Loucy (cell line): ENCODE measurements at regions not wholly inside any gene's neighbourhood (a gene's known extent, or its start where the extent isn't known, plus 50 kb on each side); places are given as distances from the start of the nearest gene placed in this dataset.
"Not testable (repeated sequence)": the region's sequence is repeated elsewhere in the genome, so short reads cannot be mapped to it uniquely, and the experiment has no call there.

ENCODE experiments used
- H2AFZ ChIP-seq: fragments of 200-600 bp; sonication (generic); 2 replicates; pipeline ENCODE4 v1.6.0; 2016; ENCODE audit warnings: antibody characterized with exemption, mild to moderate bottlenecking, low read length, moderate library complexity
- H3F3A ChIP-seq: fragments of 200-600 bp; 2 replicates; pipeline ENCODE4 v1.6.0; 2016; ENCODE audit warnings: antibody characterized with exemption, low read depth, mild to moderate bottlenecking
- H3K27me3 ChIP-seq: fragments of 200-600 bp; sonication (generic); 2 replicates; pipeline ENCODE4 v1.6.1; 2014; ENCODE audit warnings: low read length, mild to moderate bottlenecking; ENCODE audit not compliant: insufficient read depth, poor library complexity, severe bottlenecking
- H3K36me3 ChIP-seq: fragments of 200-600 bp; sonication (generic); 2 replicates; pipeline ENCODE4 v1.6.1; 2016; ENCODE audit warnings: low read length; ENCODE audit not compliant: insufficient read depth
- H3K4me1 ChIP-seq: fragments of 200-600 bp; sonication (generic); 2 replicates; pipeline ENCODE4 v1.5.1; 2014; ENCODE audit warnings: low read length, mild to moderate bottlenecking; ENCODE audit not compliant: insufficient read depth, poor library complexity, severe bottlenecking
- H3K4me2 ChIP-seq: fragments of 200-600 bp; sonication (generic); 2 replicates; pipeline ENCODE4 v1.6.0; 2014; ENCODE audit warnings: antibody characterized with exemption, low read length, low read depth, mild to moderate bottlenecking; ENCODE audit not compliant: poor library complexity, severe bottlenecking
- H3K4me3 ChIP-seq: fragments of 200-600 bp; sonication (generic); 2 replicates; pipeline ENCODE4 v1.5.1; 2014; ENCODE audit warnings: low read length, mild to moderate bottlenecking, mixed read lengths; ENCODE audit not compliant: poor library complexity, severe bottlenecking
- H3K79me2 ChIP-seq: fragments of 200-600 bp; sonication (generic); 2 replicates; pipeline ENCODE4 v1.6.1; 2014; ENCODE audit warnings: low read length; ENCODE audit not compliant: insufficient read depth
- H3K9ac ChIP-seq: fragments of 200-600 bp; sonication (generic); 2 replicates; pipeline ENCODE4 v1.6.0; 2014; ENCODE audit warnings: mild to moderate bottlenecking, low read depth, low read length, moderate library complexity; ENCODE audit not compliant: poor library complexity, severe bottlenecking
- H3K9me2 ChIP-seq: fragments of 200-600 bp; sonication (generic); replicated peaks from 2 replicates; pipeline ENCODE4 v1.6.1; 2016; ENCODE audit warnings: low read depth, low read length, mixed read lengths
- H3K9me3 ChIP-seq: fragments of 200-600 bp; sonication (generic); 2 replicates; pipeline ENCODE4 v1.6.1; 2014; ENCODE audit warnings: mild to moderate bottlenecking, antibody characterized with exemption, low read length, low read depth; ENCODE audit not compliant: insufficient read depth
- H4K20me1 ChIP-seq: fragments of 200-600 bp; sonication (generic); 2 replicates; pipeline ENCODE4 v1.6.0; 2014; ENCODE audit warnings: antibody characterized with exemption, low read length, mild to moderate bottlenecking; ENCODE audit not compliant: insufficient read depth, poor library complexity, severe bottlenecking
- EZH2phosphoT487 ChIP-seq: fragments of 200-600 bp; IDR thresholded peaks from 2 replicates; pipeline ENCODE4 v1.6.1; 2018; ENCODE audit warnings: antibody characterized with exemption, mild to moderate bottlenecking, moderate library complexity, borderline replicate concordance
- TF ChIP-seq, protein P1 (sequence below): fragments of 200-600 bp; sonication (generic); conservative IDR thresholded peaks from 2 replicates; pipeline ENCODE4 v1.5.1; 2014; ENCODE audit warnings: mild to moderate bottlenecking, antibody characterized with exemption, low read length

DNA sequence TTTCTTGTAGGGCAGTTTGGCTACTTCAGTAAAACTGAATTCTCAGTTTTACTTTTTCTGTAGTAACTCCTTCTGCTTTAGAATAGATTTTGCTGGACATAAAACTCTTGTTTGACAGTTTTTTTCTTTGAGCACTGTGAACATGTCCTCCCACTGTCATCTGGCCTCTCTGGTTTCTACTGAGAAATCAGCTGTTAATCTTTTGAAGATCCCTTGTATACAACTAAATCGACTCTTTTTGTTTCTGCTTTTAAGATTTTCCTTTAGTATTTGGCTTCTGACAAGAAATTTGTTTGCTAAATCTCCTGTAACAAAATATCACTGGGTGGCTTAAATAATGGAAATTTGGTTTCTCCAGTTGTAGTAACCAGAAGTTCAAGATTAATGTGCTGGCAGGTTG is 570.9 kb upstream of the RAB6C start:
- Histone ChIP-seq H3K4me3 (no peak overlapping the region), H3K27me3 (no peaks in the 10 kb centered on the region), H3F3A (no peaks in the 10 kb centered on the region), H3K79me2 (no peaks in the 10 kb centered on the region), H3K4me1 (no peaks in the 10 kb centered on the region), H3K36me3 (no peaks in the 10 kb centered on the region), H3K4me2 (no peak overlapping the region), H3K9me2 (no peaks in the 10 kb centered on the region), H3K9ac (no peak overlapping the region), H3K9me3 (no peaks in the 10 kb centered on the region), H4K20me1 (no peaks in the 10 kb centered on the region), H2AFZ (no peak overlapping the region)
- TF ChIP-seq, protein P1, sequence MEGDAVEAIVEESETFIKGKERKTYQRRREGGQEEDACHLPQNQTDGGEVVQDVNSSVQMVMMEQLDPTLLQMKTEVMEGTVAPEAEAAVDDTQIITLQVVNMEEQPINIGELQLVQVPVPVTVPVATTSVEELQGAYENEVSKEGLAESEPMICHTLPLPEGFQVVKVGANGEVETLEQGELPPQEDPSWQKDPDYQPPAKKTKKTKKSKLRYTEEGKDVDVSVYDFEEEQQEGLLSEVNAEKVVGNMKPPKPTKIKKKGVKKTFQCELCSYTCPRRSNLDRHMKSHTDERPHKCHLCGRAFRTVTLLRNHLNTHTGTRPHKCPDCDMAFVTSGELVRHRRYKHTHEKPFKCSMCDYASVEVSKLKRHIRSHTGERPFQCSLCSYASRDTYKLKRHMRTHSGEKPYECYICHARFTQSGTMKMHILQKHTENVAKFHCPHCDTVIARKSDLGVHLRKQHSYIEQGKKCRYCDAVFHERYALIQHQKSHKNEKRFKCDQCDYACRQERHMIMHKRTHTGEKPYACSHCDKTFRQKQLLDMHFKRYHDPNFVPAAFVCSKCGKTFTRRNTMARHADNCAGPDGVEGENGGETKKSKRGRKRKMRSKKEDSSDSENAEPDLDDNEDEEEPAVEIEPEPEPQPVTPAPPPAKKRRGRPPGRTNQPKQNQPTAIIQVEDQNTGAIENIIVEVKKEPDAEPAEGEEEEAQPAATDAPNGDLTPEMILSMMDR, result no peak
- TF ChIP-seq EZH2phosphoT487, result no peak

GRCh38 chr2:129417041-129417440 is 562.4 kb upstream of the RAB6C start:
- not testable (repeated sequence) for H3K4me2 ChIP-seq, H3K9me3 ChIP-seq, H3K79me2 ChIP-seq, H3F3A ChIP-seq, H3K27me3 ChIP-seq, H3K9ac ChIP-seq, H2AFZ ChIP-seq, H4K20me1 ChIP-seq, H3K36me3 ChIP-seq, H3K9me2 ChIP-seq, H3K4me1 ChIP-seq, H3K4me3 ChIP-seq

- Histone ChIP-seq H3K36me3 (no peaks in the 10 kb centered on the region), H3F3A (no peaks in the 10 kb centered on the region), H3K4me3 (no peak overlapping the region), H3K9me2 (no peaks in the 10 kb centered on the region), H3K4me2 (no peak overlapping the region), H4K20me1 (no peaks in the 10 kb centered on the region), H3K9ac (no peak overlapping the region), H3K27me3 (peaks cover 6% of the 10 kb centered on the region), H3K4me1 (no peaks in the 10 kb centered on the region), H2AFZ (no peak overlapping the region), H3K9me3 (no peaks in the 10 kb centered on the region), H3K79me2 (no peaks in the 10 kb centered on the region)
- TF ChIP-seq EZH2phosphoT487, result no peak
- TF ChIP-seq, protein P1, result no peak
These were observed 557.4 kb upstream of the RAB6C start for GRCh38 chr2:129422028-129422427.

DNA sequence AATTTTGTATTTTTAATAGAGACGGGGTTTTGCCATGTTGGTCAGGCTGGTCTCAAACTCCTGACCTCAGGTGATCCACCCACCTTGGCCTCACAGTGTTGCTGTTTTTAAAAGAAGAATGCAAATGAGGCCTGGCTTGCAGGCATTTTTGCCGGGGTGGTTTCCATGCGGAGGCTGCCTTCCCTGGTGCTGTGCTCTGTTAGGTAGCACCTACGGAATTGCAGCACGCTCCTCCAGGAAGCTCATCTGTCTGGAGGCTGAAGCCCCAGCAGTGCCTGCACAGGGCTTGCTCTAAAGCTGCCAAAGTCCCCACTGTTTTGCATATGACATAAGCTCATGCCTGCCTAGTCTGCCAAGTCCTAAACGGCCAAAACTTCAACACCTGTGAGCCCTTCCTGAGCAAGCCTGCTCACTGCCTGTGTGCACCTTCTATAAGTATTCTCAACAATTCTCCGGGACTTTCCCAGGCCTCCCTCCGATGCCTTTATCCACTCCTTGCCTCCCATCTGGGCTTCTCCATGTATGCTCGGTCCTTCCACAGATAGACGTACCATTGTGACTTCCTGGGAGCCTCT is 551.3 kb upstream of the RAB6C start:
- Histone ChIP-seq H3K4me1 (no peaks in the 10 kb centered on the region), H3K4me3 (no peak overlapping the region), H3K9me3 (no peaks in the 10 kb centered on the region), H3K79me2 (no peaks in the 10 kb centered on the region), H3K9ac (no peak overlapping the region), H4K20me1 (no peaks in the 10 kb centered on the region), H3K36me3 (no peaks in the 10 kb centered on the region), H2AFZ (no peak overlapping the region), H3K4me2 (no peak overlapping the region), H3F3A (no peaks in the 10 kb centered on the region), H3K27me3 (peaks cover 12% of the 10 kb centered on the region), H3K9me2 (no peaks in the 10 kb centered on the region)
- no peak for TF ChIP-seq EZH2phosphoT487
- TF ChIP-seq, protein P1, result no peak
